ENCODE measurements at regions not wholly inside any gene's neighbourhood (a gene's known extent, or its start where the extent isn't known, plus 50 kb on each side); places are given as distances from the start of the nearest gene placed in this dataset.
A peak's percentile ranks its signal among the peaks of the same experiment; 100 is the strongest.

DNA sequence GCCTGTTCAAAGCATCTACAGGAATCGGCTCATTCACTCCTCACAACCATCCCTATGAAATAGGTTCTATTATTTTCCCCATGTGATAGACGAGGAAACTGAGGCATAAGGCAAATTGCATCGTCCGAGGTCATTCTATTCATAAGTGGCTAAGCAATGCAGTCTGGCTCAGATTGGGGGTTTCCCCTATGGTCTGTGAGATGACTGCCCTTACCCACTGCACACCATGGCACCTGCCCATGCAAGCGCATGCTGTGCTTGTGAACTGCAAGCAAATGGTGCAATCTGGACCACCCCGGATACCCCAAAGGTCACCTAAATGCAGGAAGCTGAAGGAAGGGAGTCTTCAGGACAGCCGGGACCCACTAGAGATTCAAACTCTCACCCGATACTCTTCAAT, 123.4 kb upstream of the SOD1 start:
- TF ChIP-seq YBX1 (IDR thresholded peaks at IDR 0.05) = no peak
- no peak for TF ChIP-seq MEF2B (IDR thresholded peaks at IDR 0.05; ENCODE audit: partially characterized antibody, poor library complexity, severe bottlenecking)
- TF ChIP-seq BMI1 (IDR thresholded peaks at IDR 0.05; ENCODE audit: borderline replicate concordance) = no peak
- TF ChIP-seq, protein P1, sequence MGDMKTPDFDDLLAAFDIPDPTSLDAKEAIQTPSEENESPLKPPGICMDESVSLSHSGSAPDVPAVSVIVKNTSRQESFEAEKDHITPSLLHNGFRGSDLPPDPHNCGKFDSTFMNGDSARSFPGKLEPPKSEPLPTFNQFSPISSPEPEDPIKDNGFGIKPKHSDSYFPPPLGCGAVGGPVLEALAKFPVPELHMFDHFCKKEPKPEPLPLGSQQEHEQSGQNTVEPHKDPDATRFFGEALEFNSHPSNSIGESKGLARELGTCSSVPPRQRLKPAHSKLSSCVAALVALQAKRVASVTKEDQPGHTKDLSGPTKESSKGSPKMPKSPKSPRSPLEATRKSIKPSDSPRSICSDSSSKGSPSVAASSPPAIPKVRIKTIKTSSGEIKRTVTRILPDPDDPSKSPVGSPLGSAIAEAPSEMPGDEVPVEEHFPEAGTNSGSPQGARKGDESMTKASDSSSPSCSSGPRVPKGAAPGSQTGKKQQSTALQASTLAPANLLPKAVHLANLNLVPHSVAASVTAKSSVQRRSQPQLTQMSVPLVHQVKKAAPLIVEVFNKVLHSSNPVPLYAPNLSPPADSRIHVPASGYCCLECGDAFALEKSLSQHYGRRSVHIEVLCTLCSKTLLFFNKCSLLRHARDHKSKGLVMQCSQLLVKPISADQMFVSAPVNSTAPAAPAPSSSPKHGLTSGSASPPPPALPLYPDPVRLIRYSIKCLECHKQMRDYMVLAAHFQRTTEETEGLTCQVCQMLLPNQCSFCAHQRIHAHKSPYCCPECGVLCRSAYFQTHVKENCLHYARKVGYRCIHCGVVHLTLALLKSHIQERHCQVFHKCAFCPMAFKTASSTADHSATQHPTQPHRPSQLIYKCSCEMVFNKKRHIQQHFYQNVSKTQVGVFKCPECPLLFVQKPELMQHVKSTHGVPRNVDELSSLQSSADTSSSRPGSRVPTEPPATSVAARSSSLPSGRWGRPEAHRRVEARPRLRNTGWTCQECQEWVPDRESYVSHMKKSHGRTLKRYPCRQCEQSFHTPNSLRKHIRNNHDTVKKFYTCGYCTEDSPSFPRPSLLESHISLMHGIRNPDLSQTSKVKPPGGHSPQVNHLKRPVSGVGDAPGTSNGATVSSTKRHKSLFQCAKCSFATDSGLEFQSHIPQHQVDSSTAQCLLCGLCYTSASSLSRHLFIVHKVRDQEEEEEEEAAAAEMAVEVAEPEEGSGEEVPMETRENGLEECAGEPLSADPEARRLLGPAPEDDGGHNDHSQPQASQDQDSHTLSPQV (IDR thresholded peaks at IDR 0.05) = no peak
- TF ChIP-seq, protein P2, sequence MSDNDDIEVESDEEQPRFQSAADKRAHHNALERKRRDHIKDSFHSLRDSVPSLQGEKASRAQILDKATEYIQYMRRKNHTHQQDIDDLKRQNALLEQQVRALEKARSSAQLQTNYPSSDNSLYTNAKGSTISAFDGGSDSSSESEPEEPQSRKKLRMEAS (IDR thresholded peaks at IDR 0.05; ENCODE audit: low read depth, low read length) = no peak
- no peak for TF ChIP-seq TAF1 (IDR thresholded peaks at IDR 0.05; ENCODE audit: borderline replicate concordance, low read depth, low read length)
- no peak for TF ChIP-seq SREBF1 (IDR thresholded peaks at IDR 0.05; ENCODE audit: low read length)
- no peak for TF ChIP-seq HDAC6 (IDR thresholded peaks at IDR 0.05; ENCODE audit: unreplicated experiment)
- TF ChIP-seq HDAC2 (IDR thresholded peaks at IDR 0.05) = no peak
- TF ChIP-seq, protein P3, sequence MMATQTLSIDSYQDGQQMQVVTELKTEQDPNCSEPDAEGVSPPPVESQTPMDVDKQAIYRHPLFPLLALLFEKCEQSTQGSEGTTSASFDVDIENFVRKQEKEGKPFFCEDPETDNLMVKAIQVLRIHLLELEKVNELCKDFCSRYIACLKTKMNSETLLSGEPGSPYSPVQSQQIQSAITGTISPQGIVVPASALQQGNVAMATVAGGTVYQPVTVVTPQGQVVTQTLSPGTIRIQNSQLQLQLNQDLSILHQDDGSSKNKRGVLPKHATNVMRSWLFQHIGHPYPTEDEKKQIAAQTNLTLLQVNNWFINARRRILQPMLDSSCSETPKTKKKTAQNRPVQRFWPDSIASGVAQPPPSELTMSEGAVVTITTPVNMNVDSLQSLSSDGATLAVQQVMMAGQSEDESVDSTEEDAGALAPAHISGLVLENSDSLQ (IDR thresholded peaks at IDR 0.05) = no peak
- no peak for TF ChIP-seq IKZF1 (conservative IDR thresholded peaks at IDR 0.05)
- TF ChIP-seq BACH1 (IDR thresholded peaks at IDR 0.05; ENCODE audit: borderline replicate concordance) = no peak
- TF ChIP-seq TCF12 (IDR thresholded peaks at IDR 0.05; ENCODE audit: low read depth, low read length) = no peak
- no peaks in the 10 kb centered on the region for H4K20me1 ChIP-seq (ENCODE audit: control insufficient read depth, insufficient read depth)
- WGBS (ENCODE audit: insufficient coverage, insufficient replicate concordance, low lambda C conversion rate, missing lambda C conversion rate) = 39% methylated on average over 8 of the region's 8 CpGs
- H3K36me3 ChIP-seq (ENCODE audit: control insufficient read depth in 2 of 2, insufficient read depth in 2 of 2, low read length in 1 of 2) = no peaks in the 10 kb centered on the region
- DNase-seq (ENCODE audit: low read depth, low spot score) = no peak
- ChIA-PET POLR2A (no interaction called here), CTCF (interaction anchor here (0.8 kb wide), 1 partner anchor 45 kb away, joined by 3 read pairs; no protein-coding TSS in a partner anchor), RAD21 (ENCODE audit: unreplicated experiment) (interaction anchor here (0.7 kb wide), 1 partner anchor 45 kb away, joined by 3 read pairs; no protein-coding TSS in a partner anchor), SMC1A (ENCODE audit: uncharacterized antibody, unreplicated experiment) (no interaction called here)
- intact Hi-C loops (cut with micrococcal nuclease; ENCODE audit: unreplicated experiment) (no loop called here), in situ Hi-C loops (cut with MboI) (no loop called here)
- no peak overlapping the region for H3K9ac ChIP-seq (ENCODE audit: control insufficient read depth, insufficient read depth, low read length)
- no peaks in the 10 kb centered on the region for H3K79me2 ChIP-seq (ENCODE audit: control insufficient read depth, insufficient read depth, low read length)
- no peak overlapping the region for H2AFZ ChIP-seq (ENCODE audit: control insufficient read depth, low read depth, low read length)
- H3K4me2 ChIP-seq (ENCODE audit: control insufficient read depth, insufficient read depth) = no peak overlapping the region
- no peak overlapping the region for H3K4me3 ChIP-seq
- no peaks in the 10 kb centered on the region for H3K27me3 ChIP-seq (replicated peaks in 1 of 2; ENCODE audit: control insufficient read depth in 2 of 2, insufficient read depth in 2 of 2, low read length in 1 of 2)
- FAIRE-seq = no peak
- no peaks in the 10 kb centered on the region for H3K4me1 ChIP-seq (ENCODE audit: control insufficient read depth, insufficient read depth, low read length)
- ATAC-seq = peak; percentile 35; the same call in 1 of the 3 replicates
- H3K9me3 ChIP-seq (replicated peaks; ENCODE audit: control insufficient read depth, insufficient read depth, low read length) = no peaks in the 10 kb centered on the region
- BruUV-seq (replicated peaks) = no TSS peak
- no peak overlapping the region for H3K27ac ChIP-seq (ENCODE audit: control insufficient read depth, insufficient read depth)
